ENCODE measurements at regions not wholly inside any gene's neighbourhood (a gene's known extent, or its start where the extent isn't known, plus 50 kb on each side); places are given as distances from the start of the nearest gene placed in this dataset.

DNA sequence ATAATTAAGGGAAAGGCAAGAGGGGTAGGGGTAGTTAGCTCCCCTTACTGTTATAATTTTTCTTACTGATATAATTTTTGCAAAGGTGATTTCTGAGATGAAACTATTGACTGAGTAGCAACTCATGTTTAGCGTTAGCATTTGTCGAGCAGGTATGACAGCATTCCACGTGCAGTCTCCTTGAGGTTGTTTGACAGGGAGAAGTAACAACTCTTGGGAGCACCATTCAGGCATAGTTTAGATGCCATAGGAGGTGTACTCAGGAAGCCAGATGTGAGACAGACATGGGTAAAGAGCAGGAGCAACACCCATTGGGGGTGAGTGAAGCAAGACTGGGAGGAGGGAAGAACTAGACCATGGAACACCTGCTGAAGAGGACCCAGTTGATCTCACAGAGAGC lies 96.6 kb upstream of the KLF6 start:
- Histone ChIP-seq H3K36me3 (ENCODE audit: control insufficient read depth in 2 of 2, extremely low read depth in 1 of 2, insufficient read depth in 2 of 2, low read length in 2 of 2) (no peaks in the 10 kb centered on the region), H3K79me2 (ENCODE audit: control insufficient read depth, insufficient read depth, low read length) (no peaks in the 10 kb centered on the region), H3K4me1 (ENCODE audit: control insufficient read depth, extremely low read depth, insufficient read depth, low read length) (peaks cover 21% of the 10 kb centered on the region), H4K20me1 (replicated peaks; ENCODE audit: control insufficient read depth, extremely low read depth, insufficient read depth, low read length) (no peaks in the 10 kb centered on the region), H3K9ac (replicated peaks; ENCODE audit: extremely low read depth, insufficient read depth, low read length) (no peak overlapping the region), H3K9me1 (replicated peaks; ENCODE audit: control insufficient read depth, extremely low read depth, insufficient read depth, low read length) (no peaks in the 10 kb centered on the region), H2AFZ (ENCODE audit: low read depth, low read length) (no peak overlapping the region), H3K27me3 (ENCODE audit: control insufficient read depth in 2 of 2, insufficient read depth in 2 of 2, low read length in 2 of 2) (no peaks in the 10 kb centered on the region), H3K4me2 (ENCODE audit: insufficient read depth, low read length) (no peak overlapping the region), H3K4me3 (replicated peaks in 1 of 3; ENCODE audit: insufficient read depth in 1 of 3, low read depth in 1 of 3, low read length in 3 of 3) (no peak overlapping the region), H3K27ac (ENCODE audit: insufficient read depth, low read depth, low read length) (no peak overlapping the region), H3K9me3 (replicated peaks; ENCODE audit: control insufficient read depth, insufficient read depth, low read length) (no peaks in the 10 kb centered on the region)
- CTCF ChIA-PET = no interaction called here
- DNase-seq (ENCODE audit: low read depth, low spot score) (no peak), FAIRE-seq (no peak)
- intact Hi-C loops (cut with micrococcal nuclease) (no loop called here), dilution Hi-C loops (cut with MboI; ENCODE audit: extremely low pct_ligation_motif_present, low sequenced_read_pairs) (no loop called here)
- TF ChIP-seq MYC (IDR thresholded peaks at IDR 0.05; ENCODE audit: low read depth, low read length) = no peak
- no peak for TF ChIP-seq FOS (IDR thresholded peaks at IDR 0.05; ENCODE audit: borderline replicate concordance, insufficient read depth, low read length)
- no peak for TF ChIP-seq JUN (IDR thresholded peaks at IDR 0.05; ENCODE audit: borderline replicate concordance, insufficient read depth, insufficient read length, low read depth)
- TF ChIP-seq, protein P1, sequence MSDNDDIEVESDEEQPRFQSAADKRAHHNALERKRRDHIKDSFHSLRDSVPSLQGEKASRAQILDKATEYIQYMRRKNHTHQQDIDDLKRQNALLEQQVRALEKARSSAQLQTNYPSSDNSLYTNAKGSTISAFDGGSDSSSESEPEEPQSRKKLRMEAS (IDR thresholded peaks at IDR 0.05; ENCODE audit: insufficient read depth, insufficient read length) = no peak
- TF ChIP-seq GATA2 (IDR thresholded peaks at IDR 0.05; ENCODE audit: insufficient read depth, insufficient read length, low read depth, low read length) = no peak
- no peak for TF ChIP-seq POLR2AphosphoS5 (IDR thresholded peaks at IDR 0.05; ENCODE audit: insufficient read depth, low read depth, low read length)
- TF ChIP-seq, protein P2, sequence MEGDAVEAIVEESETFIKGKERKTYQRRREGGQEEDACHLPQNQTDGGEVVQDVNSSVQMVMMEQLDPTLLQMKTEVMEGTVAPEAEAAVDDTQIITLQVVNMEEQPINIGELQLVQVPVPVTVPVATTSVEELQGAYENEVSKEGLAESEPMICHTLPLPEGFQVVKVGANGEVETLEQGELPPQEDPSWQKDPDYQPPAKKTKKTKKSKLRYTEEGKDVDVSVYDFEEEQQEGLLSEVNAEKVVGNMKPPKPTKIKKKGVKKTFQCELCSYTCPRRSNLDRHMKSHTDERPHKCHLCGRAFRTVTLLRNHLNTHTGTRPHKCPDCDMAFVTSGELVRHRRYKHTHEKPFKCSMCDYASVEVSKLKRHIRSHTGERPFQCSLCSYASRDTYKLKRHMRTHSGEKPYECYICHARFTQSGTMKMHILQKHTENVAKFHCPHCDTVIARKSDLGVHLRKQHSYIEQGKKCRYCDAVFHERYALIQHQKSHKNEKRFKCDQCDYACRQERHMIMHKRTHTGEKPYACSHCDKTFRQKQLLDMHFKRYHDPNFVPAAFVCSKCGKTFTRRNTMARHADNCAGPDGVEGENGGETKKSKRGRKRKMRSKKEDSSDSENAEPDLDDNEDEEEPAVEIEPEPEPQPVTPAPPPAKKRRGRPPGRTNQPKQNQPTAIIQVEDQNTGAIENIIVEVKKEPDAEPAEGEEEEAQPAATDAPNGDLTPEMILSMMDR (IDR thresholded peaks at IDR 0.05; ENCODE audit: extremely low read depth in 1 of 2, insufficient read depth in 1 of 2, low read depth in 1 of 2, low read length in 2 of 2) = no peak
- TF ChIP-seq EZH2 (IDR thresholded peaks at IDR 0.05; ENCODE audit: borderline replicate concordance, low read depth, low read length, severe bottlenecking) = no peak
- TF ChIP-seq POLR2A (IDR thresholded peaks at IDR 0.05; ENCODE audit: low read depth, low read length) = no peak
- POLR2A ChIA-PET = interaction anchor here (0.6 kb wide), 1 partner anchor 29 kb away, joined by 3 read pairs; no protein-coding TSS in a partner anchor
- no TSS peak for BruUV-seq (replicated peaks)
